ENCODE measurements at regions not wholly inside any gene's neighbourhood (a gene's known extent, or its start where the extent isn't known, plus 50 kb on each side); places are given as distances from the start of the nearest gene placed in this dataset.

GRCh38 chr1:171421413-171422020 lies 63.8 kb upstream of the PRRC2C start:
- TF ChIP-seq CTCF (IDR thresholded peaks at IDR 0.05) = no peak
- no peak for TF ChIP-seq EZH2 (IDR thresholded peaks at IDR 0.05; ENCODE audit: borderline replicate concordance, insufficient read depth, low read depth, low read length, poor library complexity, severe bottlenecking)
- Histone ChIP-seq H3K27me3 (replicated peaks in 1 of 4; ENCODE audit: control extremely low read depth in 1 of 4, control insufficient read depth in 3 of 4, insufficient read depth in 4 of 4, low read length in 3 of 4) (no peaks in the 10 kb centered on the region), H4K20me1 (ENCODE audit: control insufficient read depth, insufficient read depth, low read length, poor library complexity, severe bottlenecking) (no peaks in the 10 kb centered on the region), H3K79me2 (ENCODE audit: control insufficient read depth, insufficient read depth, low read length) (no peaks in the 10 kb centered on the region), H2AFZ (ENCODE audit: insufficient read depth, low read depth, low read length, poor library complexity, severe bottlenecking) (no peak overlapping the region), H3K4me2 (replicated peaks; ENCODE audit: low read depth, low read length, poor library complexity, severe bottlenecking) (no peak overlapping the region), H3K4me1 (ENCODE audit: control insufficient read depth in 2 of 2, insufficient read depth in 2 of 2, low read length in 2 of 2) (no peaks in the 10 kb centered on the region), H3K27ac (ENCODE audit: low read length in 2 of 2) (no peak overlapping the region), H3K9ac (ENCODE audit: low read length) (no peak overlapping the region), H3K9me3 (ENCODE audit: control extremely low read depth in 1 of 3, control insufficient read depth in 2 of 3, insufficient read depth in 1 of 3, low read length in 2 of 3) (no peaks in the 10 kb centered on the region), H3K36me3 (replicated peaks in 1 of 2; ENCODE audit: control extremely low read depth in 1 of 2, control insufficient read depth in 1 of 2, extremely low read depth in 1 of 2, insufficient read depth in 2 of 2, low read length in 1 of 2) (no peaks in the 10 kb centered on the region), H3K4me3 (ENCODE audit: control extremely low read depth in 1 of 5, extremely low read depth in 1 of 5, insufficient read depth in 1 of 5, low read depth in 2 of 5, low read length in 4 of 5) (no peak overlapping the region)
- 79% methylated on average over 7 of the region's 10 CpGs for WGBS (ENCODE audit: insufficient coverage)
- DNase-seq (no peak), ATAC-seq (ENCODE audit: low read depth) (no peak)
- Mint-ChIP-seq H3K9me3 (ENCODE audit: insufficient read depth) (no peaks in the 10 kb centered on the region), H3K4me1 (no peaks in the 10 kb centered on the region), H3K27ac (no peak overlapping the region), H3K4me3 (no peak overlapping the region), H3K27me3 (peaks cover 7% of the 10 kb centered on the region)
- intact Hi-C loops (cut with micrococcal nuclease) = no loop called here
- ChIA-PET POLR2A (no interaction called here), CTCF (no interaction called here)

- no peaks in the 10 kb centered on the region for H3K79me2 ChIP-seq (ENCODE audit: control insufficient read depth, insufficient read depth, low read length)
- no peaks in the 10 kb centered on the region for H3K27me3 ChIP-seq (replicated peaks in 1 of 4; ENCODE audit: control extremely low read depth in 1 of 4, control insufficient read depth in 3 of 4, insufficient read depth in 4 of 4, low read length in 3 of 4)
- DNase-seq (no peak), ATAC-seq (ENCODE audit: low read depth) (no peak)
- no peaks in the 10 kb centered on the region for H3K36me3 ChIP-seq (replicated peaks in 1 of 2; ENCODE audit: control extremely low read depth in 1 of 2, control insufficient read depth in 1 of 2, extremely low read depth in 1 of 2, insufficient read depth in 2 of 2, low read length in 1 of 2)
- H3K4me3 ChIP-seq (ENCODE audit: control extremely low read depth in 1 of 5, extremely low read depth in 1 of 5, insufficient read depth in 1 of 5, low read depth in 2 of 5, low read length in 4 of 5) = no peak overlapping the region
- CTCF ChIA-PET = no interaction called here
- no peak overlapping the region for H3K27ac Mint-ChIP-seq
- no peaks in the 10 kb centered on the region for H3K9me3 Mint-ChIP-seq (ENCODE audit: insufficient read depth)
- intact Hi-C loops (cut with micrococcal nuclease) = no loop called here
- peaks cover 7% of the 10 kb centered on the region for H3K27me3 Mint-ChIP-seq
- H3K4me3 Mint-ChIP-seq = no peak overlapping the region
- H3K4me1 Mint-ChIP-seq = no peaks in the 10 kb centered on the region
- POLR2A ChIA-PET = no interaction called here
- no peaks in the 10 kb centered on the region for H3K9me3 ChIP-seq (ENCODE audit: control extremely low read depth in 1 of 3, control insufficient read depth in 2 of 3, insufficient read depth in 1 of 3, low read length in 2 of 3)
- TF ChIP-seq CTCF (IDR thresholded peaks at IDR 0.05) (no peak), EZH2 (IDR thresholded peaks at IDR 0.05; ENCODE audit: borderline replicate concordance, insufficient read depth, low read depth, low read length, poor library complexity, severe bottlenecking) (no peak)
- no peaks in the 10 kb centered on the region for H3K4me1 ChIP-seq (ENCODE audit: control insufficient read depth in 2 of 2, insufficient read depth in 2 of 2, low read length in 2 of 2)
- H3K9ac ChIP-seq (ENCODE audit: low read length) = no peak overlapping the region
- no peak overlapping the region for H3K4me2 ChIP-seq (replicated peaks; ENCODE audit: low read depth, low read length, poor library complexity, severe bottlenecking)
- 92% methylated on average over 2 of the region's 5 CpGs for WGBS (ENCODE audit: insufficient coverage)
- H3K27ac ChIP-seq (ENCODE audit: low read length in 2 of 2) = no peak overlapping the region
- H2AFZ ChIP-seq (ENCODE audit: insufficient read depth, low read depth, low read length, poor library complexity, severe bottlenecking) = no peak overlapping the region
- H4K20me1 ChIP-seq (ENCODE audit: control insufficient read depth, insufficient read depth, low read length, poor library complexity, severe bottlenecking) = no peaks in the 10 kb centered on the region
Measured at GRCh38 chr1:171422511-171422910, 62.8 kb upstream of the PRRC2C start.
